Activated CD8-positive, alpha-beta T cell treated with anti-CD3 and anti-CD28 coated beads for 36 hours (primary cell): ENCODE measurements at regions not wholly inside any gene's neighbourhood (a gene's known extent, or its start where the extent isn't known, plus 50 kb on each side); places are given as distances from the start of the nearest gene placed in this dataset.

Experiments used
- ATAC-seq: fragments of 200-7000 bp; cut with Tn5 transposase; one replicate; pipeline ENCODE4 v1.10.0; 2021; ENCODE audit warnings: mild to moderate bottlenecking, moderate library complexity
- CTCF ChIA-PET: fragments of 350-600 bp; sonication (Branson Sonifier 250); formaldehyde crosslinking; loops from one replicate; lab custom pipeline; 2021; ENCODE audit warnings: antibody characterized with exemption; lab: Charles Lee
- POLR2A ChIA-PET: fragments of 350-600 bp; sonication (Branson Sonifier 250); formaldehyde crosslinking; loops from one replicate; lab custom pipeline; 2021; ENCODE audit warnings: antibody characterized with exemption; lab: Charles Lee
- DNase-seq: peaks from one replicate; pipeline ENCODE4 v3.0.0-alpha.2; 2020
- H3K27ac Mint-ChIP-seq: one replicate; pipeline ENCODE4 v1.8.0; 2021; ENCODE audit warnings: mild to moderate bottlenecking, mixed read lengths
- H3K27me3 Mint-ChIP-seq: one replicate; pipeline ENCODE4 v1.8.0; 2021; ENCODE audit warnings: mixed read lengths
- H3K36me3 Mint-ChIP-seq: one replicate; pipeline ENCODE4 v1.8.0; 2021; ENCODE audit warnings: low read depth, mixed read lengths
- H3K4me1 Mint-ChIP-seq: one replicate; pipeline ENCODE4 v1.8.0; 2021; ENCODE audit warnings: low read depth, mixed read lengths
- H3K4me3 Mint-ChIP-seq: one replicate; pipeline ENCODE4 v1.8.0; 2021; ENCODE audit warnings: mild to moderate bottlenecking, moderate library complexity, mixed read lengths
- H3K9me3 Mint-ChIP-seq: one replicate; pipeline ENCODE4 v1.8.0; 2021; ENCODE audit warnings: mixed read lengths
- CTCF ChIP-seq: fragments of 200-600 bp; IDR thresholded peaks from one replicate; pipeline ENCODE4 v1.8.0; 2022; ENCODE audit warnings: antibody characterized with exemption, mild to moderate bottlenecking
- intact Hi-C: fragments of 100-400 bp; cut with micrococcal nuclease; formaldehyde crosslinking; loops from one replicate; pipeline ENCODE4 v1.10.0; 2022

- H3K9me3 Mint-ChIP-seq, result peaks cover 20% of the 10 kb centered on the region
- DNase-seq, result no peak
- no peak overlapping the region for H3K4me3 Mint-ChIP-seq
- no peak overlapping the region for H3K27ac Mint-ChIP-seq
- H3K36me3 Mint-ChIP-seq, result no peaks in the 10 kb centered on the region
- no peaks in the 10 kb centered on the region for H3K4me1 Mint-ChIP-seq
- intact Hi-C loops, result no loop called here
- no peak for ATAC-seq
- no peaks in the 10 kb centered on the region for H3K27me3 Mint-ChIP-seq
- ChIA-PET POLR2A (no interaction called here), CTCF (no interaction called here)
- no peak for TF ChIP-seq CTCF
Observed at GRCh38 chr16:64292953-64293352, 828.9 kb downstream of the CDH11 start.

GRCh38 chr16:64292161-64292560 lies 829.7 kb downstream of the CDH11 start:
- no peak for ATAC-seq

DNA sequence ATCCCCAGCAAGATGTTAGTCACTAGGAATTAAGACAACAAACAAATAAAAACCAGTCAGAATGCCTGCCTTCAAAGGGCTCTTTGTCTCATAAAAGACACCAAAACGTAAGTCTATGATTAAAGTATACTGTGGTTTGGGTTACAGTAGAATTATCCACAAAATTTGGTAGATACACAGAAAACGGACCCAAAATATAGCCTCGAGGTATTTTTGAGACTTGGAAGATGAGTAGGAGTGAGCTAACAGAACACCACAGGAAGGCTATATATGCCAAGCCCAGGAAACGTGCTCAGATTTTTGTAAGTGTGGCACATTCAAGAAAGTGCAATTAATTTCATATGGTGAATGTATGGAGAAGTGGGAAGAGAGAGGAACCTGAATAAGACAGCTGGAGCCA lies 831.4 kb downstream of the CDH11 start:
- H3K4me1 Mint-ChIP-seq, result no peaks in the 10 kb centered on the region
- no peak for ATAC-seq
- TF ChIP-seq CTCF, result no peak
- ChIA-PET POLR2A (no interaction called here), CTCF (no interaction called here)
- H3K9me3 Mint-ChIP-seq, result peaks cover 12% of the 10 kb centered on the region
- H3K27me3 Mint-ChIP-seq, result no peaks in the 10 kb centered on the region
- H3K4me3 Mint-ChIP-seq, result no peak overlapping the region
- no peak for DNase-seq
- H3K27ac Mint-ChIP-seq, result no peak overlapping the region
- no peaks in the 10 kb centered on the region for H3K36me3 Mint-ChIP-seq
- intact Hi-C loops, result no loop called here

More at GRCh38 chr16:64292161-64292560, 829.7 kb downstream of the CDH11 start:
- POLR2A ChIA-PET, result no interaction called here
- no peak overlapping the region for H3K27ac Mint-ChIP-seq
- H3K27me3 Mint-ChIP-seq, result no peaks in the 10 kb centered on the region
- CTCF ChIA-PET, result no interaction called here
- intact Hi-C loops, result no loop called here
- H3K9me3 Mint-ChIP-seq, result peaks cover 16% of the 10 kb centered on the region
- DNase-seq, result no peak
- H3K36me3 Mint-ChIP-seq, result no peaks in the 10 kb centered on the region
- TF ChIP-seq CTCF, result no peak
- no peaks in the 10 kb centered on the region for H3K4me1 Mint-ChIP-seq
- no peak overlapping the region for H3K4me3 Mint-ChIP-seq

GRCh38 chr16:64287655-64288528 lies 834.0 kb downstream of the CDH11 start:
- Mint-ChIP-seq H3K27me3 (no peaks in the 10 kb centered on the region), H3K4me1 (no peaks in the 10 kb centered on the region), H3K36me3 (no peaks in the 10 kb centered on the region), H3K27ac (no peak overlapping the region), H3K9me3 (peaks cover 9% of the 10 kb centered on the region), H3K4me3 (no peak overlapping the region)
- CTCF ChIA-PET, result no interaction called here
- intact Hi-C loops, result no loop called here
- POLR2A ChIA-PET, result no interaction called here
- ATAC-seq (no peak), DNase-seq (no peak)
- TF ChIP-seq CTCF, result no peak

- no peaks in the 10 kb centered on the region for H3K36me3 Mint-ChIP-seq
- intact Hi-C loops, result no loop called here
- no peaks in the 10 kb centered on the region for H3K4me1 Mint-ChIP-seq
- TF ChIP-seq CTCF, result no peak
- DNase-seq, result no peak
- ChIA-PET POLR2A (no interaction called here), CTCF (no interaction called here)
- no peak for ATAC-seq
- no peak overlapping the region for H3K4me3 Mint-ChIP-seq
- no peaks in the 10 kb centered on the region for H3K27me3 Mint-ChIP-seq
- H3K27ac Mint-ChIP-seq, result no peak overlapping the region
- H3K9me3 Mint-ChIP-seq, result peaks cover 10% of the 10 kb centered on the region
Observed at GRCh38 chr16:64282181-64282580, 839.7 kb downstream of the CDH11 start.
